ENCODE measurements at regions not wholly inside any gene's neighbourhood (a gene's known extent, or its start where the extent isn't known, plus 50 kb on each side); places are given as distances from the start of the nearest gene placed in this dataset.

DNA sequence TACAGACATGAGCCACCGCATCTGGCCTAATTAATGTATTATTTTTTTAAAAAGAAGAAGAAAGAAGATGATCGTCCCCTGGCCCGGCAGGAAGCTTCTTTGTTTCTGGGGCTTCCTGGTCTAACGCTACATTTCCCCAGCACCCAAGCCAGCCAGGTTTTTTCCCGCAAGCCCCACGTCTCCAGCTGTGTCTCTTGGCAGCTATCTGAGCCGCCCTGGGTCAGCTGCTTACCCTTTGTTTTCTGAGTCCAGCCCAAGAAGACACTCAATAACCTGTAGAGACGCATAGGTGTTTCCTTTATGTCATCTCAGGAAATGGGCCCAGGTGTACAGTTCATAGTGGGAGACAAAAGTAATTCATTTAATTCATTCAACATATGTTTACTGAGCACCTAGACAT is 110.2 kb downstream of the MTPAP start:
- TF ChIP-seq FOXM1 (IDR thresholded peaks at IDR 0.05; ENCODE audit: borderline replicate concordance) (no peak), SP1 (IDR thresholded peaks at IDR 0.05) (no peak), ZNF384 (IDR thresholded peaks at IDR 0.05) (no peak), FOXA1 (IDR thresholded peaks at IDR 0.05) (no peak), SUZ12 (IDR thresholded peaks at IDR 0.05) (no peak)
- TF ChIP-seq, protein P1, sequence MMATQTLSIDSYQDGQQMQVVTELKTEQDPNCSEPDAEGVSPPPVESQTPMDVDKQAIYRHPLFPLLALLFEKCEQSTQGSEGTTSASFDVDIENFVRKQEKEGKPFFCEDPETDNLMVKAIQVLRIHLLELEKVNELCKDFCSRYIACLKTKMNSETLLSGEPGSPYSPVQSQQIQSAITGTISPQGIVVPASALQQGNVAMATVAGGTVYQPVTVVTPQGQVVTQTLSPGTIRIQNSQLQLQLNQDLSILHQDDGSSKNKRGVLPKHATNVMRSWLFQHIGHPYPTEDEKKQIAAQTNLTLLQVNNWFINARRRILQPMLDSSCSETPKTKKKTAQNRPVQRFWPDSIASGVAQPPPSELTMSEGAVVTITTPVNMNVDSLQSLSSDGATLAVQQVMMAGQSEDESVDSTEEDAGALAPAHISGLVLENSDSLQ (IDR thresholded peaks at IDR 0.05): no peak
